Kidney glomerular epithelial cell (primary cell): ENCODE measurements at regions not wholly inside any gene's neighbourhood (a gene's known extent, or its start where the extent isn't known, plus 50 kb on each side); places are given as distances from the start of the nearest gene placed in this dataset.

ENCODE experiments used
- DNase-seq: peaks from one replicate; lab custom pipeline; 2025; lab: John Stamatoyannopoulos, UW

DNA sequence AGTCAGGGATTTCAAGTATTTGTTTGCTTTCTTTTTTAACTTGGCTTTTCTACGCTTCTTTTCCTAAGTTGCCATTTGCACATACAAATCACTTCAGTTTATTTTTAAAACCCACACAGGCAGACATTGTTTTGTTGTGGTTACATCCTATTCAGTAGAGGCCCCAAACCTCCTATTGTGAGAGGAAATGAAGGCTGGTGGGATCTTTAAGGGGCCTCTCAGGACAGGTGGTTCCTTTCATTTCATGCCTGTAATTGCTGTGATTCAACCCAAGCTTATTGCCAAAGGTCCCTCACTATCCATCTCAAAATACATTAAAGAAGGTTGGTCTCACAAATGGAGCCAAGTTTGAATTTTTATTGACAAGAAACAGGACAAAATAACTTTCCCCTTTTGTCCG lies 257.1 kb downstream of the ADAMTS20 start:
- no peak for DNase-seq

DNA sequence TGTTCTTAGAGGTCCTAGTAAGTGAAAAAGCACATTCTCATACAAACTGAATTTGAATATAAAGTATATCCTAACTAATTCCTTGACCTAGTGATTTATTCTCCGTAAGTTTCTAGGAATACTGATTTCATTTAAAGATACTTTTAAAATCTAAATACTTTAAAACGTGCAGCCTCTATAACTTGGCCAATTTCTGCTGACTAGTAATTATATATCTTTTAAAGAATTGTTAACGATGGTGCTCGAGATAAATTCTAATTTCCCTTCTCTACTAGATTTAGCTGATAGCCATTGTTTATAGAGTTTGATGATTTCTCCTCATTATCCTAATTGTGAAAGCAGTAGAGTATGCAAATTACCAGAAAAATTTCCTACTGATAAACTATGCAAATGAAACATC lies 257.9 kb downstream of the ADAMTS20 start:
- DNase-seq, result no peak

GRCh38 chr12:43293396-43293795 lies 258.6 kb downstream of the ADAMTS20 start:
- peak; percentile 25 for DNase-seq

DNA sequence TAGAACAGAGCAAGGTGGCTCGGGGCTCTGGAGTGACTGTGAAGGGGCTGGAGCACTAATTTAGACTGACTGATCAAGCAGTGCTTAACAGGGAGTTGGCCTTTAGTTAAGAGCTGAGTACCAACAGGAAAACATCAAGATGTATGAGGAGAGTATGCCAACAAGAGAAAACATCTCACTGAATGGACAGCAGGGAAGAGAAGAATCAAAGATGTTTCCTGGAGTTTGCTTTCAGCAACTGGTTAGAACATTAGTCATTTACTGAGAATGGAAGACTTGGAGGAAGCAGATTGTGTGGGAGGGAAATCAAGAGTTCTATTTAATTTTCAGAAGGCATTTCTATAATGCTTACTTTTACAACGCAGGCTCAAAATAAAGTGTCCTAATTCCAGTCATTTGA lies 259.3 kb downstream of the ADAMTS20 start:
- peak; percentile 56 for DNase-seq

GRCh38 chr12:43291516-43291915 lies 260.5 kb downstream of the ADAMTS20 start:
- DNase-seq, result peak; percentile 23

DNA sequence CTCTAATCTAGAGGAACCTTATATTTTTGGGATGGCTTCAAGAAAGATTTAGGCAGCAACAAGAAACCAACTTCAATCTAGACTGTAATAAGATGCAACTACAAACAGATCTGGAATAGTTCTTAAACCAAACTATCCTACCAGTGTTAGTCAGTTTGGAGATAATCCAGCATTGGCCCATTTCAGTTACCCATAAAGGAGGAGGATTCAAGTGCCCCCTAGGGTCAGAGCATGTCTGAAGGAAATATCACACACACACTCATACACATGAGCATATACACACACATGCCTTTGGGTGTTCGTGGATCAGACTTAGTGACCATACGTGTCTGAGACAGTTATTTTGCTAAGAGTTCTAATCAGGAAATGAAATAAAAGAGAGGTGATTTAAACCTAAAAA lies 261.2 kb downstream of the ADAMTS20 start:
- no peak for DNase-seq

- DNase-seq, result no peak
Observed at GRCh38 chr12:43289426-43289801, 262.6 kb downstream of the ADAMTS20 start.

DNA sequence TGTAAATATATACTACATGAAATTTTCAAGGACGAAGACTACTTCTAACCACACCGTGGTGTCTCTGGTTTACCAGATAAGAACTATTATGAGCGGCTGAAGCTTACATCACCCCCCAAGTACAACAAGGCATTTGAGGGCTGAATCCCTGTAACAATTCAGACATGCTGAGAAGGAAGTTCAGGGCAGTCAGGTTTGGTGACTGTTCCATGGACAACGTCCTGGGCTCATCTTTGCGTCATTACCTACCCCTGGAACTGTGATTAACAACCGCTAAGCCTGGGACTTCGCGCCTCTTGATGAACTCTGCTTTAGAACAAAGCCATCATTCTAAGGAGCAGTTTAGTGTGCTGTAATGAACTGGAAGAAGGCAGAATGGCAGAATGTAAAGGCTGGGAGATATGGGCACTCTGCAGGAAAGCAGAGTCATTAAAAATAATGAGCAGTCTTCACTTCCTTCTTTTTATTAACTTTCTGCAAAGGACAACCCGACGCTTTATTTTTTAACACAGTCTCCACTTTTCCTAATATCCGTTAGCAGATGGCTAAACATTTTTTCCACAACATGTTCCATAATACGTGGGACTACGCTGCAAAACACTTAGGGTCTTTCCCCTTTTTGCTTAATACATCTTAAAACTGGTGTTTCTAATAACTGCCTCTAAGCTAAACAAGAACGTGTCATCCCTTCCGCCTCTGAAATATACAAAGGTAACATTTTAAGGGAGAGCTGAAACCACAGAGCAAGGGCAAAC lies 263.2 kb downstream of the ADAMTS20 start:
- no peak for DNase-seq

GRCh38 chr12:43287706-43288383 lies 264.2 kb downstream of the ADAMTS20 start:
- DNase-seq, result no peak

DNA sequence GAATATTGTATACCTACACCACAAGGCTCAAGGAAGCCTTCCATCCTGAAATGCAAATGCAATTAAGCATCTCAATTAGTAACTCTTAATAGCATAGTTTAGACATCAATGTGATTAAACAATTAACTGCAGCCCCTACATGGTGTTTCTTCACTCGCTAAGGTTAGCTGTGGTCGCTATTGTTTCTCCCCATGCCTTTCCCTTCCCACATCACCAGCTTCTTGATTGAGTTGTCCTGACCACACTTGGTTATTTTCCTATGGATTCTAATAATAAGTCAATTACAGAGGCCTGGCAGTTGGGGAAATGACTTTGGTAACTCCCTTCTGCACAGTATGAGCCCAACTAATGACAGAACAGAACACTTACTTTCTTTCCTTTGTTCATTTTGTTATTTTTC lies 265.0 kb downstream of the ADAMTS20 start:
- DNase-seq, result no peak

DNA sequence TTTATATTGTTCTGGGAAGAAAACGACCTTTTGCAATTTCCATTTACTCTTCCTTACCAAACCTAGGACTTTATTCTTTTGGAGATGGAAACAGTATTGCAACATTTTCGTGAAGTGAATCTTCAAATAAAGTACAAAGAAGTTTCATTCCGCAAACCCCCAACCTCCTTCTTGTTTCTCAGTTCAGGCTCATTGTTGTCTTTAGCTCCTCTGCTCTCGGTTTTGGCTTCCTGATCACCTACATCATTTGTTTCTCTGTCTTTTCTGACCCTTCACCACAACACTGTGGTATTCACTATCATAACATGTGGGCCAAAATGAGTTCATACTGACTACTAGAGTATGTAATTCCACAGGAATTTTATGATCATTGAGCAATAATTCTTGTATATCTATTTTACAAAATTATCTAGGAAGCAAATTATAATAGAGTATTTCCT lies 266.8 kb downstream of the ADAMTS20 start:
- peak; percentile 99 for DNase-seq

DNA sequence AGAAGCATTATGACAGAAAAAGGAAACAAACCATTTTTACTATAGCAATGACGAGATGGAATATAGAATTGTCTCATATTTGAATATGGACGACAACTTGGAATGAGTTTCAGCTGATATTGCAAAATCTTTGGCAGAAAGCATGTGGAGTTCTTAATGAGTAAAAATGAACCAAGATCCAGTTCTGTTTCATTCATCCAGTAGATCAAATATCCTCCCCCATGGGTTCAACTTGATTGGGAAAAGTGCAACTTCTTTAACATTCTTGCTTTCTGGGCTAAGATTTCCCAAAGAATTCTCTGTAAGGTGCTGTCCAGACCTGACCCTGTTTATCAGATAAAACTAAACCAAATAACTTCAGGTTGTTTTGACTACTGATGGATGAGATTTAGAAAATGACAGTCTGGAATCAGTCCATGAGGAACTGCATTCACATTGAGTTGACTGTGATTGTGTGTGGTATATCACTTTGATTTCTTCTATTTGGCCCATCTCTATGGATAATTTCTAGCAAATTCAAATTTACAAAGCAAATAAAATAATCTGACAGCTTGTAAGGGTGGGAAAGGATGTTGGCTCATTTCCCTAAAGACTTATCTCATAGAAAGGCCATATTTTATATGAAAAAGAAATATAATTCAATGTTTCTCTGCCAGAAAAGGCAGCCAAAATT lies 267.4 kb downstream of the ADAMTS20 start:
- DNase-seq, result peak; percentile 57

DNA sequence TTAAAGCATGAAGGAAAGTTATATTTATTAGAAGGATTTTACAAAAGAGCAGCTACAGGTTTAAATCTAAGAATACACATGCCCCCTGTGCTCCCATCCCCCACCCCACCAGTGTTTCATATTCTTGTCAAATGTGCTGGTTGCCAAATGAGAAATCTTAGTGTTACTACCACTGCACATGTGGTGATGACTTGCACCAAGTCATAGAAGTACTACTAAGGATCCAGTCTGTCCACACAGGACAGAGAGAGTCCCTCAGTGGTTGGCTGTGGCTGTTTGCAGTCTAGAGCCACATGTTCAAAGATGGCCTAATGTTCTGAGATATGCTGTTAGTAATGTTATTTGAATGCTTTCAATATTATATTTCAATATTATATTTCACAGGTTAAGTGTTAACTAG lies 268.8 kb downstream of the ADAMTS20 start:
- DNase-seq, result no peak

DNA sequence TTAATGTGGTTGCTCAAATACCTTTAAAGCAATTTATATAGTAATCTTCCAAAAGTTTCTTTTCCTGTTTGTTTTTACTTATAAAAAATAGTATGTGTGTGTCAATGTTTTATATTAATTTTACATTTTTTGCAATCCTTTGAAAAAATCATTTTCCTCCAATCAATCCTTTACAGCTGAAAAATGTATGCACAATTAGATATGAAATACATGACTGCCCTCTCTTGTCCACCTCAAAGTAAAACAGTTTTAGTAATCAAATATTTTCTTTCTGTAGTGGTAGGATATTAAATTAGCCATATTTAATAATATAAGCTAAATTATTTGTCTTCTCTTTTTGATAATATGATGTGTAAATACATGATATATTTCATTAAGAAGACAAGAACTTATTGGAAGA lies 269.9 kb downstream of the ADAMTS20 start:
- peak; percentile 49 for DNase-seq

- no peak for DNase-seq
Observed at GRCh38 chr12:43281563-43281962, 270.4 kb downstream of the ADAMTS20 start.

GRCh38 chr12:43278541-43278832 lies 273.5 kb downstream of the ADAMTS20 start:
- no peak for DNase-seq

GRCh38 chr12:43277651-43278540 lies 274.1 kb downstream of the ADAMTS20 start:
- DNase-seq, result peak; percentile 83

DNA sequence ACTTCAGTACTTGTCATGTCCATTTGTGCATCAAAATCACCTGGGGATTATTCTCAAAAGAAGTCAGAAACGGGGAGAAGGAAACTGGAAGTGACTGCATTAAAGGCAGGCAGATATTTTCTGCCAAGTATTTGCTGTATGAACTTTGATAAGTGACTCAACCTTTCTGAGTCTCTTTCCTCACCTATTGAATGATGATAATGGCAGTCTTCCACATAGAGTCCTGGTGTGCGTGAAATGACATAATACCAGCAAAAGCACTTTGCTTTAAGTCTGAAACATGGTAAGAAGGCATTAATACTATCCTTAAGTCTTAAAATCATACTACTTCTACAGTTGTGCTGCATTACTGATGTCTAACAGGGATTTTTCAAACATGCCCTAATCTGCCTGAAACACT lies 278.5 kb downstream of the ADAMTS20 start:
- DNase-seq, result no peak

GRCh38 chr12:43271659-43272058 lies 280.3 kb downstream of the ADAMTS20 start:
- no peak for DNase-seq

DNA sequence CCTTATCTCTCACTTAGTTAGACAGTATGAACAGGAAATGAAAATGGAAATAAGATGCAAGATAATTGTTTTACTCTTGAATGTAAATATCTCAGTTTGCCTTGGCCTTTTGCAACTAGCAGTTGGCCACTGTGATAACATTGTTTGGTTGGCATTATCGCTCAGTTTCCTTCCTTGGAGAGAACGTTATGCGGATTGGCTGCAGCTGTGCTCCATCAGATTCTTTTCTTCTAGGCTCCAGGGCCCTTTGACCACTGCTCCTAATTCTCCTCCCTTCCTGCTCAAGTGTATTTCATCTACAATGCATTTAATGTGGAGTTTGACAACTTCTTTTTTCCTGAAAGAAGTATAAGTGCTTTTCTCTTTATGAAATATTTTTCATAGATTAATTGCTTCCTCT lies 284.2 kb downstream of the ADAMTS20 start:
- no peak for DNase-seq

DNA sequence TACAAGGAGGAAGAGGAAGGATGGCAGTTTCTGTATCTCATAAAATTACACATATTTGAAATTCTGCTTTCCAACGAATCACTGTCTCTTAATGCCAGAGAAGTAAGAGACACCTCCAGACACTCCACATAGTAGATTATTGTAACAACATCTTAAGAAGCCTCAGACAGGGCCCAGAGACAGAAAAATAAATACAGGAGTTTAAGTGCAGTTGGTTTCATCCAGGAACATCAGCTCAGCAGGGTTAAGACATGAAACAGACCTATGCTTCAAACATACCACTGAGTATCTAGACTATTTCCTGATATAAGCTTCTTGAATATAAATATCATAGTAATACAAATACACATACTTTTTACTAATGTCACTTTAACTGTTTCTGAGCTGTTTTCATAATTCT lies 290.3 kb downstream of the ADAMTS20 start:
- DNase-seq, result no peak

DNA sequence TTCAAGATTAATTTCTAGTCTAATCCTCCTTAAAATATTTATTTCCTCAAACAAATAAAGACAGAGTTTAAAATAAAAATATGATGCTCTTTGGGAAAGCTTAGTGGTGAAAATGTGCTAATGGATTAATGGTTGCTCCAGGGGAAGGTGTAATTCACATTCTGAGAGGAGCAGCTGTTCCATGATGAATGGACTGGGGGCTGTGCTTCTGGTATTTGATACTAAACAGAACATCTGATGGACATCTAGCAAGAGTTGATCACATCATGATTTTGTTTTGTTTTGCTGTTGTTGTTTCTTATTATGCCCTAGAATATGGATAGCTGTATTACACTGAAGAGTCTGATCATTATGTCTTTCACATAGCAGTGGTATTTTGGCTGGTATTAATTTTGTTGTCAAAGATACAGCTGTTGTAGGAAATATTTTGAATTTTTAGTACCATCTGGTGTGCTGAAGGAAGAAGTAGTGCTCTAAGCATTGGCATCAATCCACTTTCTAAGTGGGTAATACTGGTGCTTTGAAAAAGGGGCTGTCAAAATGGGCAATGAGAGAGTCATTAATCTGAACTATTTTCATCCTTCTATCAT lies 296.4 kb downstream of the ADAMTS20 start:
- DNase-seq, result no peak
